ENCODE measurements at regions not wholly inside any gene's neighbourhood (a gene's known extent, or its start where the extent isn't known, plus 50 kb on each side); places are given as distances from the start of the nearest gene placed in this dataset.

DNA sequence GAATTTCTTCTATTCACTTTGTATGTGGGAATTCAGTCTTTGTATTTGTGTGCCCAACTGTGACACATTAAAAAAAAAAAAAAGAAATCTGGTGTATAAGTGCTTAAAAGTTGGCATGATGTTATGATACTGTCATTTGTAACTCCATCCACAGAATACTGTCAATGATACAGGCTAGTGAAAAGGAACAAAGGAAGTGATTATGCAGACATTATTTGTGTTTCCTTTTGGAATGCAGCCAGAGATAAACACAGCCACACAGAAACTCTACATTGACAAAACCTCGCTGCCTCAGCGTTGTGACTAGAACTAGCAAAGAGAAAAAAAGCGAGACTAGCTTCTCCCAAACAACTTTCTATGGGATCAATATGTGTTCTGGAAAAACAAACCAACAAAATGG lies 519.2 kb upstream of the AGTR1 start:
- no peak for TF ChIP-seq TCF12 (IDR thresholded peaks at IDR 0.05; ENCODE audit: low read depth)
- no peak for TF ChIP-seq YY1 (IDR thresholded peaks at IDR 0.05; ENCODE audit: low read depth)
- TF ChIP-seq TAF1 (IDR thresholded peaks at IDR 0.05; ENCODE audit: low read depth), result no peak
- no peak for TF ChIP-seq ZBTB7A (IDR thresholded peaks at IDR 0.05; ENCODE audit: low read depth)
- peak; percentile 72; the same call in 1 of the 2 replicates for TF ChIP-seq EP300 (IDR thresholded peaks at IDR 0.05; ENCODE audit: borderline replicate concordance)
- peak; percentile 36; the same call in 1 of the 2 replicates for TF ChIP-seq TEAD4 (IDR thresholded peaks at IDR 0.05)
- TF ChIP-seq CREB1 (IDR thresholded peaks at IDR 0.05; ENCODE audit: low read depth), result no peak
- TF ChIP-seq FOXM1 (IDR thresholded peaks at IDR 0.05; ENCODE audit: borderline replicate concordance, low read depth), result 0 out of 2 replicates have a peak, but pooled peaks have one; percentile 24
- TF ChIP-seq NFIC (IDR thresholded peaks at IDR 0.05), result peak; percentile 91
- TF ChIP-seq, protein P1, sequence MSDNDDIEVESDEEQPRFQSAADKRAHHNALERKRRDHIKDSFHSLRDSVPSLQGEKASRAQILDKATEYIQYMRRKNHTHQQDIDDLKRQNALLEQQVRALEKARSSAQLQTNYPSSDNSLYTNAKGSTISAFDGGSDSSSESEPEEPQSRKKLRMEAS (IDR thresholded peaks at IDR 0.05), result no peak
- TF ChIP-seq, protein P2, sequence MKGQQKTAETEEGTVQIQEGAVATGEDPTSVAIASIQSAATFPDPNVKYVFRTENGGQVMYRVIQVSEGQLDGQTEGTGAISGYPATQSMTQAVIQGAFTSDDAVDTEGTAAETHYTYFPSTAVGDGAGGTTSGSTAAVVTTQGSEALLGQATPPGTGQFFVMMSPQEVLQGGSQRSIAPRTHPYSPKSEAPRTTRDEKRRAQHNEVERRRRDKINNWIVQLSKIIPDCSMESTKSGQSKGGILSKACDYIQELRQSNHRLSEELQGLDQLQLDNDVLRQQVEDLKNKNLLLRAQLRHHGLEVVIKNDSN (IDR thresholded peaks at IDR 0.05), result no peak
- TF ChIP-seq, protein P3, sequence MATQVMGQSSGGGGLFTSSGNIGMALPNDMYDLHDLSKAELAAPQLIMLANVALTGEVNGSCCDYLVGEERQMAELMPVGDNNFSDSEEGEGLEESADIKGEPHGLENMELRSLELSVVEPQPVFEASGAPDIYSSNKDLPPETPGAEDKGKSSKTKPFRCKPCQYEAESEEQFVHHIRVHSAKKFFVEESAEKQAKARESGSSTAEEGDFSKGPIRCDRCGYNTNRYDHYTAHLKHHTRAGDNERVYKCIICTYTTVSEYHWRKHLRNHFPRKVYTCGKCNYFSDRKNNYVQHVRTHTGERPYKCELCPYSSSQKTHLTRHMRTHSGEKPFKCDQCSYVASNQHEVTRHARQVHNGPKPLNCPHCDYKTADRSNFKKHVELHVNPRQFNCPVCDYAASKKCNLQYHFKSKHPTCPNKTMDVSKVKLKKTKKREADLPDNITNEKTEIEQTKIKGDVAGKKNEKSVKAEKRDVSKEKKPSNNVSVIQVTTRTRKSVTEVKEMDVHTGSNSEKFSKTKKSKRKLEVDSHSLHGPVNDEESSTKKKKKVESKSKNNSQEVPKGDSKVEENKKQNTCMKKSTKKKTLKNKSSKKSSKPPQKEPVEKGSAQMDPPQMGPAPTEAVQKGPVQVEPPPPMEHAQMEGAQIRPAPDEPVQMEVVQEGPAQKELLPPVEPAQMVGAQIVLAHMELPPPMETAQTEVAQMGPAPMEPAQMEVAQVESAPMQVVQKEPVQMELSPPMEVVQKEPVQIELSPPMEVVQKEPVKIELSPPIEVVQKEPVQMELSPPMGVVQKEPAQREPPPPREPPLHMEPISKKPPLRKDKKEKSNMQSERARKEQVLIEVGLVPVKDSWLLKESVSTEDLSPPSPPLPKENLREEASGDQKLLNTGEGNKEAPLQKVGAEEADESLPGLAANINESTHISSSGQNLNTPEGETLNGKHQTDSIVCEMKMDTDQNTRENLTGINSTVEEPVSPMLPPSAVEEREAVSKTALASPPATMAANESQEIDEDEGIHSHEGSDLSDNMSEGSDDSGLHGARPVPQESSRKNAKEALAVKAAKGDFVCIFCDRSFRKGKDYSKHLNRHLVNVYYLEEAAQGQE (IDR thresholded peaks at IDR 0.05; ENCODE audit: low read depth), result no peak
- TF ChIP-seq CEBPB (IDR thresholded peaks at IDR 0.05), result no peak
- TF ChIP-seq RAD21 (IDR thresholded peaks at IDR 0.05; ENCODE audit: low read depth), result no peak
- no peak for TF ChIP-seq EGR1 (IDR thresholded peaks at IDR 0.05)

DNA sequence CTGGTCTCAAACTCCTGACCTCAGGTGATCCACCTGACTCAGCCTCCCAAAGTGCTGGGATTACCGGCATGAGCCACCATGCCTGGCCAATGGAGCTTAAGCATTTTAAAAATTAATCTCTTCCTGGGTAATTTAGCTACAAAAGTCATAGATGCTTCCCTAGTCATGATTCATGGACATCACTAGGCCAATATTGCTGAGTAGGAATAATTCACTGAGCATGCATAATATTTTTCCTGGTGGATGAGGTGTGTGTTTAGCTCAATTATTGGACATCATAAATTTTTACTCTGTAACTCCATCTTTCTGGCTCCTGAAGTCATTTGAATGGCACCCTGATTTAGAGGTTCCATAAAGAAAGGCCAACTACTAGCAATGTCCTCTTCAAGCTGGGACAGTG lies 512.9 kb upstream of the AGTR1 start:
- TF ChIP-seq ZBTB7A (IDR thresholded peaks at IDR 0.05; ENCODE audit: low read depth) (no peak), YY1 (IDR thresholded peaks at IDR 0.05; ENCODE audit: low read depth) (no peak), TEAD4 (IDR thresholded peaks at IDR 0.05) (no peak)
- TF ChIP-seq, protein P3 (IDR thresholded peaks at IDR 0.05; ENCODE audit: low read depth), result no peak

DNA sequence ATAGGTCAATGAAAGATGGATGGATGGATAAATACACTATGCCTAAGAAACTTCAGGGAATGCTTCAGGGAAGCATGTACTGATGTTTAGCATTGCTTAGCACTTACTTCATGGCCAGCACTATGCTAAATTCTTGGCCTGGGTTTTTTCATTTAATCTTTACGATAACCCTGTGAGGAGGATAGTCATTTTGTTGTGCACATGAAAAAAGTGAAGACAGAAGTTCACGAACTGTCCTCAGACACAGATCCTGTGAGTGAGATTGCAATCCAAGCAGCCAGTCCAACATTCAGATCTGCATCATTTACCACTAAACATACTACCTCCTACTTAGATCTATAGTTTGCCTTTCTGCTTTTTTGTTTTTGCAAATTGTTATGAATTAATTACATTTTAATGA lies 510.8 kb upstream of the AGTR1 start:
- no peak for TF ChIP-seq YY1 (IDR thresholded peaks at IDR 0.05; ENCODE audit: low read depth)
- TF ChIP-seq, protein P2 (IDR thresholded peaks at IDR 0.05), result no peak
- TF ChIP-seq TAF1 (IDR thresholded peaks at IDR 0.05; ENCODE audit: low read depth), result no peak
- TF ChIP-seq, protein P3 (IDR thresholded peaks at IDR 0.05; ENCODE audit: low read depth), result no peak
- TF ChIP-seq RAD21 (IDR thresholded peaks at IDR 0.05; ENCODE audit: low read depth), result no peak
- no peak for TF ChIP-seq TCF12 (IDR thresholded peaks at IDR 0.05; ENCODE audit: low read depth)
- TF ChIP-seq CREB1 (IDR thresholded peaks at IDR 0.05; ENCODE audit: low read depth), result no peak
- TF ChIP-seq, protein P1 (IDR thresholded peaks at IDR 0.05), result no peak
- TF ChIP-seq CEBPB (IDR thresholded peaks at IDR 0.05), result no peak
- TF ChIP-seq ZBTB7A (IDR thresholded peaks at IDR 0.05; ENCODE audit: low read depth), result no peak
- TF ChIP-seq EGR1 (IDR thresholded peaks at IDR 0.05), result no peak
- TF ChIP-seq NFIC (IDR thresholded peaks at IDR 0.05), result no peak
- no peak for TF ChIP-seq FOXM1 (IDR thresholded peaks at IDR 0.05; ENCODE audit: borderline replicate concordance, low read depth)
- no peak for TF ChIP-seq EP300 (IDR thresholded peaks at IDR 0.05; ENCODE audit: borderline replicate concordance)
- no peak for TF ChIP-seq TEAD4 (IDR thresholded peaks at IDR 0.05)

DNA sequence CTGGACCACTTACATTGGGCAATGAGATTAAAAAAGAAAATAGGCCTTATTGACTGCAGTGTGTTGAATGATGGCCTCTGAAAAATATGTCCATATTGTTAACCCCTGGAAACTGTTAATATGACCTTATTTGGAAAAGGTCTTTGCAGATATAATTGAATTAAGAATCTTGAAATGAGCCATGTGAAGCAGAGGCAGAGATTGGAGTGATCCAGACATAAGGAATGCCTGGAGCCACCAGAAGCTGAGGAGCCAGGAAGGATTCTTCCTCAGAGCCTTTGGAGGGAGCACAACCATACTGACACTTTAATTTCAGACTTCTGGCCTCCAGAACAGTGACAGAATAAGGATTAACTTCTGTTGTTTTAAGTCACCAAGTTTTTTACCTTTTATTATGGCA lies 510.4 kb upstream of the AGTR1 start:
- TF ChIP-seq TCF12 (IDR thresholded peaks at IDR 0.05; ENCODE audit: low read depth), result no peak
- no peak for TF ChIP-seq ZBTB7A (IDR thresholded peaks at IDR 0.05; ENCODE audit: low read depth)
- no peak for TF ChIP-seq CREB1 (IDR thresholded peaks at IDR 0.05; ENCODE audit: low read depth)
- TF ChIP-seq, protein P2 (IDR thresholded peaks at IDR 0.05), result no peak
- no peak for TF ChIP-seq EP300 (IDR thresholded peaks at IDR 0.05; ENCODE audit: borderline replicate concordance)
- TF ChIP-seq CEBPB (IDR thresholded peaks at IDR 0.05), result no peak
- no peak for TF ChIP-seq EGR1 (IDR thresholded peaks at IDR 0.05)
- TF ChIP-seq RAD21 (IDR thresholded peaks at IDR 0.05; ENCODE audit: low read depth), result no peak
- no peak for TF ChIP-seq NFIC (IDR thresholded peaks at IDR 0.05)
- TF ChIP-seq TAF1 (IDR thresholded peaks at IDR 0.05; ENCODE audit: low read depth), result no peak
